GM19455 (cell line): ENCODE measurements at regions not wholly inside any gene's neighbourhood (a gene's known extent, or its start where the extent isn't known, plus 50 kb on each side); places are given as distances from the start of the nearest gene placed in this dataset.

ENCODE experiments used
- ATAC-seq: cut with Tn5 transposase; IDR thresholded peaks from one replicate; pipeline ENCODE4 v1.9.1; 2021; ENCODE audit not compliant: unreplicated experiment

- ATAC-seq: no peak
Observed at GRCh38 chr2:161097157-161097556, 63.1 kb upstream of the TANK start.

DNA sequence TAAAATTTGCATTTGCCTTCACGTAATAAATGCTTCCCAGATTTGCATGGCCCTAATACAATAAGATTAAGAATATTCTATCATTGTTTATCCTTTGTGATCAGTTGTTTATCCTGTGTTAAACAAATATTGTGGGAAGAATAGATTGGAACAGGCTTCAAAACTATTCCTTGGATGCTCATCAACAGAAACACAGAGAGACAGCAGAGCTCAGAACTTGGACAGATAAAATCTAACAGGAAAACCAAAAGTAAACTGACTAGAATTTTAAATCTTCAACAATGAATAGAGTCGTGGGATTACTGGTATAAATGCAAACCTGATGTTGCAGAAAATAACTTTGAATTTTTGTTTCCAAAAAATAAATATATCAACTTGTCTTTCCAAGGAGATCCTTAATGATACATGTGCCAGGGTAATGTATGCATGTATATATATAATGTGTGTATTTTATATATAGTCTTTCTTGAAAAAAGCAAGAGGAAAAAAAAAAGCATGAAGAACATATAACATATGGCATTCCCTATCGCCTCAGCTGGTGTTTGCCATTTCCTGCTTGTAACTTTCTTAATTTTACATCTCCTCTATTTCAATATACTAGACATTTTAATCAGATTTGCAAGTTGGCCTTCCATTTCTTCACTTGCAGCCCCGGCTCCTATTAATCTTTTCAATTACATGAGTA lies 59.9 kb upstream of the TANK start:
- ATAC-seq: no peak

DNA sequence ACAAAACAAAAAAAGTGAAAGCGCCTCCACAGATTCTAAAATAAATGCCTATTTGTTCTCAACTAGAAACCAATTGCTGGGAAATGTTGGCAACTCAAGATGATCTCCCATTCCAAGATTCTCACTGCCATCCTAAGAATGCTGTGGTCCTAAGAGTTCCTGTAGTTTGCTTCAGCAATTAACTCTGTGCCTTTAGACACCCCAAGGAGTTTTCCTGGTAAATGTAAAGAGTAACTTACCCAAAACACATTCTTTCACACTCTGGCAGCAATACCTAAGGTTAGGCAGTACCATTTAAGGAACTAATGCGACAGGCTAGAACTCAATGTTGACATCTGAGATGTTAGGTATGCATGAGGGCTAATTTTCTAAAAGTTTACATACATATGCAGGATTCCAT lies 58.8 kb upstream of the TANK start:
- no peak for ATAC-seq

DNA sequence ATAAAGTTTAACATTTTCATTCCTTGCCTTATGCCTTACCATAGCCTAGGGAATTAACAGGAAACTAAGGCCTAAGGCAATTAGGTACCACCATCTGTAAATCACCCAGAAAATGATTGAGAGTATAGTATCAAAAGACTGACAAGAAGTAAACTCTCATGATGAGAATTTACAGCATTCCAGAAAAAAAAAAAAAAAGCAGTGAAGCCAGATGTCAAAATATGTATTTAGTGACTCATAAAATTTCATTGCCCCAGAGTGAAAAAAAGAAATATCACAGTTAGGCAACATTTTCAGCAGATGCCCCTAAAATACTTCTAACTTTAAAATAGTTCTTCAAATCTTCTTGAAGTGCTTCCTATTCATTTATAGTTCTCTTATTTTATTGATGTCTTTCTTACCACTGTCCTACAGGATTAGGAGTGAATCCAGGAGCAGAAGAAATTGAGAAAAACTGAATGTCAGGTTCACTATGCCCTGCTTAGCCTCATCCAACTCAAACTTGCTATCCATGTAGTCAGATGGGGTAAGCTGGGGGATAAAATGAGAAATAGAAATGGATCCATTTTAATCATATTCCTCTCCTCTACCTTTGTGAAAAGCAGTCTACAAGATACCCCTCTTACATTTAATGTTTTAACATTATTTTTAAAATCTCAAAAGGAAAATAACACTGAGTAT lies 57.3 kb upstream of the TANK start:
- ATAC-seq: no peak

- ATAC-seq: no peak
Observed at GRCh38 chr2:161103451-161103831, 56.8 kb upstream of the TANK start.

DNA sequence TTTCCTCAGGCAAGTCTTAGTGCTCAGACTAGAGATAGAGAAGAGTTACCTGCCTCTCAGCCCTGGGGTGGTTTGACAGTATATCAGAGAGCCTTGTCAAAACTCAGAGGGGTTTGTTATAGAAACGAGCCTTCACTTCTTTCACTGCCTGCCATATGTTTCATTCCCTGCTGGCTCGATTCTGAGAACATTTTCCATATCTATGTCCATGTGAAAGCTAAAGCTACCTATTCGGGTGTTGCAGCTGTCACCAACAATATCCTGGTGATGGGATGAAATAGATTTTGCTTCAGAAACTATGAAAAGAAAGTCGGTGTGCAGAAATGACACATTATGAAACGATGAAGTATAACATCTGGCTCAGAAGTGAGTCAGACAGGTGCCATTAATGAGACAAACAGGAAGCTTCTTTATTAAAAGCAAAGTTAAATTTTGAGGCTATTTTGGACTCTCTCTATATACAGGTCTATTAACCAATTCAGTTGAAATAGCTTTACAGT lies 56.1 kb upstream of the TANK start:
- ATAC-seq: peak; percentile 93

GRCh38 chr2:161107265-161107664 lies 53.0 kb upstream of the TANK start:
- no peak for ATAC-seq
